ENCODE measurements at regions not wholly inside any gene's neighbourhood (a gene's known extent, or its start where the extent isn't known, plus 50 kb on each side); places are given as distances from the start of the nearest gene placed in this dataset.

DNA sequence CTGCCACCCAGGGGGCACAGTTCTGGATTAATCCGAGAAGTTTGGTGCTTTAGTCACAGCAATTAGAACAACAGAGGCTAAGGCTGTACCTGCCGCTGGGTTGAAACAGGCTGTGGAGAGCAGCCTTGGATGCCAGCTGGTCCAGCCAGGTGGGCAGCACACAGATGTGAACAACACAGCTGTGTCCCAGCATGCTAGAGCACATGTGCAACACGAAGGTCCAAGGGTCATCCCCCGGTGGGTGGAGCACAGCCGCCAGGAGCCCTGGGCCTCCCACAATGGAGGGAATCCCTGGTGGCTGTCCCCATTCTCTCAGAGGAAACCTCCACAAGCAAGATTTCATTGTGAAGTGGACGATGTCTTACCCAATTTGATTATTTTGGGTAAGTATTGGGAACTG, 99.2 kb upstream of the SYNDIG1 start:
- intact Hi-C loops (cut with micrococcal nuclease), result no loop called here
- H3K9me3 Mint-ChIP-seq, result no peaks in the 10 kb centered on the region
- H3K4me1 Mint-ChIP-seq (ENCODE audit: low read depth), result no peaks in the 10 kb centered on the region
- H3K27ac Mint-ChIP-seq, result no peak overlapping the region
- DNase-seq (ENCODE audit: low spot score), result no peak
- peaks cover 2% of the 10 kb centered on the region for H3K27me3 Mint-ChIP-seq (ENCODE audit: insufficient read depth)
- no peaks in the 10 kb centered on the region for H3K36me3 Mint-ChIP-seq (ENCODE audit: low read depth)
- H3K4me3 Mint-ChIP-seq, result no peak overlapping the region

DNA sequence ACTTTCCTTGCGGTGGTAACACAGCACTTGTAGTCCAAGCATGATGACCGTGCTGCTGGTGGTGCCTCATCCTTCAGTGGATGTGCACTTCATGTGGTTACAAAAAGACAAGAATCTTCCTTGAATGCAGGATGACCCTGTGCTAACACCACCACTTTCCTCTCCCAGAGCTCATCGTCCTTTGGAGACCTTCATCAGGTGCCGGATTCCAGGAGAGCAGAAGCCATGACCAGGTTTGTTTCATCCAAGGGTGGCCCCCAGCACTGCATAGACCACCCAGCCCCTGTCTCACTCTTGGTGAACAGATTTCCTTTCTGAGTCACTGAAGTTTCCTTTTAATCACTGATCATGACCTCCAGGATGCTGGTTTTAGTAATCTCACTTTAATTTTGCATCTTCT, 101.2 kb upstream of the SYNDIG1 start:
- no peak overlapping the region for H3K4me3 Mint-ChIP-seq
- no peak overlapping the region for H3K27ac Mint-ChIP-seq
- H3K4me1 Mint-ChIP-seq (ENCODE audit: low read depth), result no peaks in the 10 kb centered on the region
- DNase-seq (ENCODE audit: low spot score), result no peak
- no peaks in the 10 kb centered on the region for H3K36me3 Mint-ChIP-seq (ENCODE audit: low read depth)
- intact Hi-C loops (cut with micrococcal nuclease), result no loop called here
- H3K9me3 Mint-ChIP-seq, result no peaks in the 10 kb centered on the region
- peaks cover 2% of the 10 kb centered on the region for H3K27me3 Mint-ChIP-seq (ENCODE audit: insufficient read depth)

DNA sequence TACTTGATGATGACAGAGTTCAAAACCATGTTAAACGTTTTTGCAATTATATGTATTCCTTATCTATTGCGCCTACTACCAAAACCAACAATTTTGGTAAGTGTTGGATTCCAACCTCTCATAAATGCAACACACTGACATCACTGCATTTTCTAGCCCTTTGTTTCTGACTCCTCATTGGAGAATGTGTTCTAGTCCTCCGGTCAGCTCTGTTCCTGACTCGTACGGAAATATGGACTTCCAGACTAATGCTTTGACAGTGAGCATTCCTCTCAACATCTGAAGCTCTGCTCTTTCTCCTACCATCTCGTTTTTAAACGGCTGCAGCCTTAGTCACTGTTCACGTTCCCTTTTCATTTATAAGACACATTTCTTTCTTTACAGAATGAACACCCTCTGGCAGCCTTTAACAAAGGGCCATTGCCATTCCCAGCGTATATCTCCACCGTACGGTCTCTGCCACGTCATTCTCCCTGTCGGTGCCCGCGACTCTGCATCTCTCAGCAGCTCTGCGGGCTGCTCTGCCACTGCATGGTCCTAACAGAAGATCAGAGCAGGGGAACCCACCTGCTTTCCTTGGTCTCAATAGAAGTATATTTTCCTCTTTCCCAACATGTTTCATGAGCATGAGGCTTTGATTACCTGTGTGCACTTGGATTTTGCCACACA, 103.0 kb upstream of the SYNDIG1 start:
- no peak overlapping the region for H3K27ac Mint-ChIP-seq
- H3K36me3 Mint-ChIP-seq (ENCODE audit: low read depth), result no peaks in the 10 kb centered on the region
- peaks cover 2% of the 10 kb centered on the region for H3K27me3 Mint-ChIP-seq (ENCODE audit: insufficient read depth)
- peaks cover 6% of the 10 kb centered on the region for H3K9me3 Mint-ChIP-seq
- intact Hi-C loops (cut with micrococcal nuclease), result no loop called here
- no peaks in the 10 kb centered on the region for H3K4me1 Mint-ChIP-seq (ENCODE audit: low read depth)
- H3K4me3 Mint-ChIP-seq, result no peak overlapping the region
- DNase-seq (ENCODE audit: low spot score), result no peak

DNA sequence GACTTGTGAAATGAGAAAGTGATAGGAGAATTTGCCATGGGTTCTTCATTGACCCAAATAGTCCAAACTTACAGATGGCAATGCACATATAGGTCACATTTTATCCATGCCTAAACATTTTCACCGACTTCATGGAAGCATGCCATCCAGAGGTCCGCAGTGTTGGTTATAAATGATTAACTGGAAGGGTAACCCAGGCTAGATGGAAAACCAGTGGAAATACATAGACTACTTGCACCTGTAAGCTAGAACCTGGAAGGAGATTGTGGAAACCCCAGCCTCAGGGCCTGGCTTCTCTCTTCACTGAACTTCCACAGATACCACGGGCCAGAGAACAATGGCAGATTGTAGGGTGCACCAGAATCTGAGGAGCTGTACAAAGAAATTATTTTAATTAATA, 103.8 kb upstream of the SYNDIG1 start:
- Mint-ChIP-seq H3K4me1 (ENCODE audit: low read depth) (no peaks in the 10 kb centered on the region), H3K4me3 (no peak overlapping the region), H3K27ac (no peak overlapping the region), H3K9me3 (peaks cover 6% of the 10 kb centered on the region), H3K27me3 (ENCODE audit: insufficient read depth) (peaks cover 2% of the 10 kb centered on the region), H3K36me3 (ENCODE audit: low read depth) (no peaks in the 10 kb centered on the region)
- intact Hi-C loops (cut with micrococcal nuclease), result no loop called here
- no peak for DNase-seq (ENCODE audit: low spot score)

DNA sequence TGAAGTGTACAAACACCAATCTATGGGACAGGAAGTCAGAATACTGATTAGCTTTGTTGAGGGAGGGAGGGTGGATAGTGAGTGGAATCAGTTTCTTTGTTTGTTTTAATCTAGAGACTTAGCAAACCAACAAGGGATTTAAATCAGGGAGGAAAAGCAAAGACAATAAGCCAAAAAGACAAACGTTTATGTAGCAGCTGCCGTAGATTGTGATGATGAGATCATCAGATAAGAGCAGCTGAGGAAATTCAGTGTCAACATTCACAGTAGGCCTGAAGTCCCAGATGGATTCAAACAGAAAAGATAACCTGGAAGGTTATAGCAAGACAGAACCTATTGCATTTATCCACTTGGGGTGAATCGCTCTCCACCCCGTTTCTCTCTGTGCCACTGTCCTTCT, 104.9 kb upstream of the SYNDIG1 start:
- Mint-ChIP-seq H3K4me1 (ENCODE audit: low read depth) (no peaks in the 10 kb centered on the region), H3K9me3 (peaks cover 6% of the 10 kb centered on the region), H3K27ac (no peak overlapping the region), H3K4me3 (no peak overlapping the region), H3K27me3 (ENCODE audit: insufficient read depth) (peaks cover 2% of the 10 kb centered on the region), H3K36me3 (ENCODE audit: low read depth) (no peaks in the 10 kb centered on the region)
- intact Hi-C loops (cut with micrococcal nuclease), result no loop called here
- no peak for DNase-seq (ENCODE audit: low spot score)

DNA sequence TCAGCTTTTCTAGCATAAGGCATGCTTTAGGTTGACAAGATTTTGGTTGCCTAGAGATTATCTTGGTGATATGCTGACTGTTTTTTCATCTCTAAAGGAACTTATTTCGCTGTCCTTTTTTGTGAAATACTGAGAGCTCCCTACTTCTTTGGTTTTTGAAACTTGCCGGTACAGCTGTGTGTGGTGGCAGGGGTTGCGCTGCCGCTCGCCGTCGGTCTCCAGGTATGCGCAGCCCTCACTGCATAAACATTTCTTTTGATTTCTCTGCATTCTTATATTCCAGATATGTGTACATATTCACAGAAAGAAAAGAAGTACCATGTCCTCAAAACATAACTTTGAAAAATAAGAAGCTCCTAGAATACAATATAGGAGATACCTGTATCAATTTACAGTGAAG, 106.4 kb upstream of the SYNDIG1 start:
- Mint-ChIP-seq H3K4me1 (ENCODE audit: low read depth) (no peaks in the 10 kb centered on the region), H3K9me3 (peaks cover 6% of the 10 kb centered on the region), H3K27me3 (ENCODE audit: insufficient read depth) (peaks cover 2% of the 10 kb centered on the region), H3K4me3 (no peak overlapping the region), H3K27ac (no peak overlapping the region), H3K36me3 (ENCODE audit: low read depth) (no peaks in the 10 kb centered on the region)
- intact Hi-C loops (cut with micrococcal nuclease), result no loop called here
- no peak for DNase-seq (ENCODE audit: low spot score)

DNA sequence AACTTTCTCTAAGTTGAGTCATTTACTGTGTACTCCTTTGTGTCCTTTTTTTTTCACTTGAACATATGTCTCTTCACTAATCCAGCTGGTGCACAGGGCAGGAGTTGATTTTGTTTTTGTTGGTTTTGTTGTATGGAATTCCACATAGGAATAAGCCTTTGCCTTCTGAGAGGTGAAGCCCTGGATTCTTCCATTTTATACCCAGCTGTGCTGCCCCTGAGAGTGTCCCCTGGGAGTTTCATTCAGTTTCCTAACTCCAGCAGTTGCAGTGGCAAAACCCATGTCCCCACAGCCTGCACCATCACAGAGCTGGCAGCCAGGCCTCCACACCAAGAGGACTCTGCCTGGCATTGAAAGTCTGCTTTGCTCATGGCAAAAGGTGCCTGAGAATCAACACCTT, 107.3 kb upstream of the SYNDIG1 start:
- no peak overlapping the region for H3K27ac Mint-ChIP-seq
- no peaks in the 10 kb centered on the region for H3K36me3 Mint-ChIP-seq (ENCODE audit: low read depth)
- intact Hi-C loops (cut with micrococcal nuclease), result no loop called here
- no peaks in the 10 kb centered on the region for H3K27me3 Mint-ChIP-seq (ENCODE audit: insufficient read depth)
- H3K4me3 Mint-ChIP-seq, result no peak overlapping the region
- no peak for DNase-seq (ENCODE audit: low spot score)
- H3K4me1 Mint-ChIP-seq (ENCODE audit: low read depth), result no peaks in the 10 kb centered on the region
- peaks cover 6% of the 10 kb centered on the region for H3K9me3 Mint-ChIP-seq

DNA sequence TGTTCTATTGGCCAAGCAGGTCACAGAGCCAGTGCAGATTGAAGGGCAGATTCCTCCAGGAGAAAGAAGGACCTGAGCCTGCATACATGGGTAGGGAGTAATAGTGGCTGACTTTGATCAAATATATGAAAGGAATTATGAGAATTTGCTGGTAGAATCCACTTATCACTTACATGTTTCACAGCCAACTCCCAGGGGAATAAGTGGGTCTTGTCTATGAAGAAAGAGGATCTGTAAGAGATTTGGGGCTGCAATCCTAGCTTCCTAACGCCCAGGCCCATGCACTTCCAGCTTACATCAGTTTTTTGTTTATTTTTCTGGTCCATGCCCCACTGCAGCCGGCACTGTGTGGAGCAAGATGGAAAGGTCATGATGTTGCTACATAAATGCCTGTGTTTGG, 107.9 kb upstream of the SYNDIG1 start:
- Mint-ChIP-seq H3K36me3 (ENCODE audit: low read depth) (no peaks in the 10 kb centered on the region), H3K27me3 (ENCODE audit: insufficient read depth) (no peaks in the 10 kb centered on the region), H3K4me1 (ENCODE audit: low read depth) (no peaks in the 10 kb centered on the region), H3K4me3 (no peak overlapping the region), H3K9me3 (peaks cover 6% of the 10 kb centered on the region), H3K27ac (no peak overlapping the region)
- intact Hi-C loops (cut with micrococcal nuclease), result no loop called here
- DNase-seq (ENCODE audit: low spot score), result no peak

DNA sequence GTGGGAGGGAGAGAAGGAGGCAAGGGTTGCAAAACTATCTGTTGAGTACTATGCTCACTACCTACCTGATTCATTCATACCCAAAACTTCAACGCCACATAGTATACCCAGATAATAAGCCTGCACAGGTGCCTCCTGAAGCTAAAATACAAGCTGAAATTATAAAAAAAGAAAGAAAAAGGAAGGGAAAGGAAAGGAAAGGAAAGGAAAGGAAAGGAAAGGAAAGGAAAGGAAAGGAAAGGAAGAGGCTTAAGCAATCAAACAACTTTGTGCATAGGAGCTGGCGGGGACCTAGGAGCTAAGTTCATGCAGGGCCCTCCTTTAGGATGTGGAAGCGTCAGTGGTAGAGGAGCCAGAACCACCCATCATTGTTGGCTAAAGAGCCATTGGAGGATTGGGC, 108.9 kb upstream of the SYNDIG1 start:
- H3K36me3 Mint-ChIP-seq (ENCODE audit: low read depth), result no peaks in the 10 kb centered on the region
- no peak overlapping the region for H3K4me3 Mint-ChIP-seq
- no peak for DNase-seq (ENCODE audit: low spot score)
- intact Hi-C loops (cut with micrococcal nuclease), result no loop called here
- H3K27me3 Mint-ChIP-seq (ENCODE audit: insufficient read depth), result no peaks in the 10 kb centered on the region
- H3K27ac Mint-ChIP-seq, result no peak overlapping the region
- H3K4me1 Mint-ChIP-seq (ENCODE audit: low read depth), result no peaks in the 10 kb centered on the region
- peaks cover 6% of the 10 kb centered on the region for H3K9me3 Mint-ChIP-seq

DNA sequence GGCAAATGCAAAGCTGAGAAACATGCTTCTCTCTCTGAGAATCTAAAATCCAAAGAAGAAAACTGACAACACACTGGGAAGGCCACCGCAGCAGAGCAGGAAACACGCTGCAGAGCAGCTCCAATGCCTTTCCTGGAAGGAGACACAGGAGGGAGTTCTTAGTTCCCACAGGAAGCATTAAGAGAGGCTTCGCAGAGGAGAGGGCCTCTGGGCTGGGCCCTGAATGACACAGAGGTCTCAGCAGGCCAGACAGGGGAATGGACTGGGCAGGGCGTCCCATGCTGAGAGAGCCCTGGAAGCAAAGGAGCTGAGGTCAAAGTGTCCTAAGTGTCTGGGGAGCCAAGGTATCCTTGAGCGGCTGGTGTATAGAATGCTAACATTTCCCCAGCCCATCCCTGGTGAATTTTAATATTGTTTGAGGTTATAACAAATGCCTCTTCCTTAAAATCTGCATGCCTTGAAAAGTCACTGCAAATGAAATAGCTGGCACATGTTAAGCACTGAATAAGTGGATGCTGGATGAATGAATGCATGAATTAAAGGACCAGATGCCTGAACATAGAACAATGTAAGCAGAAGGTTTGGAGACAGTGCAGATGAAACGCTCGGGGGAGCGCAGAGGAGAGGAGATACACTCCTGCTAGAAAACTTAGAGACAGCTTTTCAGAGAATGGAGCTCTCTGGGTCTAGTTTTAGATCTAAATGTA, 110.0 kb upstream of the SYNDIG1 start:
- Mint-ChIP-seq H3K27ac (no peak overlapping the region), H3K27me3 (ENCODE audit: insufficient read depth) (no peaks in the 10 kb centered on the region), H3K4me3 (no peak overlapping the region), H3K36me3 (ENCODE audit: low read depth) (no peaks in the 10 kb centered on the region), H3K9me3 (peaks cover 6% of the 10 kb centered on the region), H3K4me1 (ENCODE audit: low read depth) (no peaks in the 10 kb centered on the region)
- DNase-seq (ENCODE audit: low spot score), result no peak
- intact Hi-C loops (cut with micrococcal nuclease), result no loop called here

DNA sequence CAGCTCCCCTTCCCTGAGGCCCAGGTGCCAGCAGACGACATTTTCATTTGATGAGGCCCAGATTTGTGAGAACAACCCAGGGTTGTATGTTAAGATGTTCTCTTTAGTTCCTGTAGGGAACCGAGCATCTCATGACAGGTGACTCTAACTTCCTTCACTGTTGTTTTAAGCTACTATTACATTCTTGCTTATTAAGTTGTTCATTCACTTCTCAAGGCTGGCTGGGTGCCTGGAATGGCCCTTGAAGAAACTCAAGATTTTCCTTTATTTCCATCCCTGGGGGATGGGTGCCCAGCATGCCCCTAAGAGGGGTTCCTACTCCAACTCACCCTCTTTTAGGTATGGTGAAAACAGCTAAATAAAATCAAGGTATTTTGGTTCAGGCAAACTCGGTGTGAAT, 111.5 kb upstream of the SYNDIG1 start:
- H3K4me3 Mint-ChIP-seq, result no peak overlapping the region
- no peaks in the 10 kb centered on the region for H3K36me3 Mint-ChIP-seq (ENCODE audit: low read depth)
- H3K9me3 Mint-ChIP-seq, result peaks cover 6% of the 10 kb centered on the region
- H3K4me1 Mint-ChIP-seq (ENCODE audit: low read depth), result no peaks in the 10 kb centered on the region
- no peak for DNase-seq (ENCODE audit: low spot score)
- peaks cover 2% of the 10 kb centered on the region for H3K27me3 Mint-ChIP-seq (ENCODE audit: insufficient read depth)
- no peak overlapping the region for H3K27ac Mint-ChIP-seq
- intact Hi-C loops (cut with micrococcal nuclease), result no loop called here

DNA sequence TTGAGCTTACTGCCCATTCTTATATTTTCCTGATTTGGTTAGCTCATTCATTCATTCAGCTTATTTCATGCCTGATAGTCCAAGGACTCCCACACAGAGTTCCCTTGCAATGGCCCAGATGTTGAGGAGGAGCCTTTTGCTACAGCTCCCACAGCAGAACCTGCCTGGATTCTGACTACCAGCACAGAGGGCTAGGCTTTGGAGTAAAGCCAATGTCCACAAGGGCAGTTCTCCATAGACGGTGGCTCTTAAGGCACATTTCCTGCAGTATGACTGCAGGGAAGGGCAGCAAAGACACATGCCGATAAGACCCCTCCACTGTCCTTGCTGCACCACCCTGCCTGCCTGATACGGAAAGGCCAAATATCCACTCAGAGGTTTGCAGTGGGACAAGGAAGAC, 112.3 kb upstream of the SYNDIG1 start:
- H3K27ac Mint-ChIP-seq, result no peak overlapping the region
- intact Hi-C loops (cut with micrococcal nuclease), result no loop called here
- no peaks in the 10 kb centered on the region for H3K4me1 Mint-ChIP-seq (ENCODE audit: low read depth)

DNA sequence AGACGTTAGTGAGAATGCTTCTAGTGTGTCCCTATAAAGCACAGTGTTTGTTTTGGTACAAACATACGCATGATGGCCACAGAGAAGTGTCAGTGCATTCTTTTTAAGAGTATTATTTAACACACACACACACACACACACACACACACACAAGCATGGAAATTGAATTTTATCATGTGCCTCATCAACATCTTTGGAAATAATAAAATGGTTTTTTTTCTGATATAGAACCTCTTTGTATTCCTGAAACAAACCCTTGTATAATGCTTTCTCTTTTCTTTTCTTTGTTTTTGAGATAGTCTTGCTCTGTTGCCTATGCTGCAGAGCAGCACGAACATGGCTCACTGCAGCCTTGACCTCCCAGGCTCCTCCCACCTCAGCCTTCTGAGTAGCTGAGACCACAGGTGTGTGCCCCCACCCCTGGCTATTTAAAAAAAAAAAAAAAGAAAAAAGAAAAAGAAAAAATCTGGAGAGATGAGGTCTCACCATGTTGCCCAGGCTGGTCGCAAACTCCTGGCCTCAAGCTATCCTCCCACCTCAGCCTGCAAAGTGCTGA, 116.2 kb upstream of the SYNDIG1 start:
- intact Hi-C loops (cut with micrococcal nuclease), result no loop called here
- Mint-ChIP-seq H3K9me3 (no peaks in the 10 kb centered on the region), H3K27ac (no peak overlapping the region), H3K4me3 (no peak overlapping the region), H3K4me1 (ENCODE audit: low read depth) (no peaks in the 10 kb centered on the region), H3K27me3 (ENCODE audit: insufficient read depth) (peaks cover 5% of the 10 kb centered on the region), H3K36me3 (ENCODE audit: low read depth) (no peaks in the 10 kb centered on the region)
- DNase-seq (ENCODE audit: low spot score), result no peak

More for the DNA sequence above, 112.3 kb upstream of the SYNDIG1 start:
- Mint-ChIP-seq H3K27me3 (ENCODE audit: insufficient read depth) (peaks cover 2% of the 10 kb centered on the region), H3K4me3 (no peak overlapping the region), H3K36me3 (ENCODE audit: low read depth) (no peaks in the 10 kb centered on the region), H3K9me3 (peaks cover 4% of the 10 kb centered on the region)
- no peak for DNase-seq (ENCODE audit: low spot score)

All from activated T-helper 1 cell treated with anti-CD3 and anti-CD28 coated beads, Interleukin-12 subunit alpha, Interleukin-12 subunit beta, Interleukin-2, Interleukin-4 antibody, amounts not matched to agents 30 ng/mL and 10 ng/mL and 1 ng/mL, durations not matched to agents 14 hours and 24 hours and 36 hours (primary cell).